AG10803 (cell line): ENCODE measurements at regions not wholly inside any gene's neighbourhood (a gene's known extent, or its start where the extent isn't known, plus 50 kb on each side); places are given as distances from the start of the nearest gene placed in this dataset.

Experiments
- DNase-seq: peaks from one replicate; pipeline ENCODE4 v3.0.0; 2010; ENCODE audit warnings: low read depth
- H3K4me3 ChIP-seq: 2 replicates; pipeline ENCODE4 v1.5.1; 2011; ENCODE audit warnings: mild to moderate bottlenecking, low read length, control low read depth
- CTCF ChIP-seq: conservative IDR thresholded peaks from 2 replicates; pipeline ENCODE4 v1.5.1; 2011; ENCODE audit warnings: mild to moderate bottlenecking, low read length, control low read depth, inconsistent platforms

GRCh38 chr10:123565691-123566660 is 100.2 kb upstream of the GPR26 start:
- no peak overlapping the region for H3K4me3 ChIP-seq
- DNase-seq: no peak
- no peak for TF ChIP-seq CTCF

- DNase-seq: no peak
- H3K4me3 ChIP-seq: no peak overlapping the region
- no peak for TF ChIP-seq CTCF
Measured at GRCh38 chr10:123567984-123568739, 98.0 kb upstream of the GPR26 start.

GRCh38 chr10:123568751-123569150 is 97.4 kb upstream of the GPR26 start:
- DNase-seq: no peak
- no peak overlapping the region for H3K4me3 ChIP-seq
- no peak for TF ChIP-seq CTCF

GRCh38 chr10:123569436-123570035 is 96.6 kb upstream of the GPR26 start:
- H3K4me3 ChIP-seq: no peak overlapping the region
- DNase-seq: no peak
- no peak for TF ChIP-seq CTCF

GRCh38 chr10:123570051-123570897 is 95.9 kb upstream of the GPR26 start:
- TF ChIP-seq CTCF: no peak
- DNase-seq: no peak
- H3K4me3 ChIP-seq: no peak overlapping the region

GRCh38 chr10:123570898-123571515 is 95.1 kb upstream of the GPR26 start:
- DNase-seq: no peak
- no peak overlapping the region for H3K4me3 ChIP-seq
- TF ChIP-seq CTCF: no peak
